Fibroblast of lung (primary cell): ENCODE measurements at regions not wholly inside any gene's neighbourhood (a gene's known extent, or its start where the extent isn't known, plus 50 kb on each side); places are given as distances from the start of the nearest gene placed in this dataset.

ENCODE experiments used
- DNase-seq, 2 donors: peaks; one replicate each; pipeline versions ENCODE4 v3.0.0 to v3.0.0-alpha.2; 2010; ENCODE audit warnings: low read depth in 2 of 2
- H2AFZ ChIP-seq: 2 replicates; pipeline ENCODE4 v1.5.1; 2012; ENCODE audit warnings: low read length, control low read depth, inconsistent platforms
- H3K27ac ChIP-seq: 2 replicates; pipeline ENCODE4 v1.5.1; 2011; ENCODE audit warnings: low read length, control low read depth; ENCODE audit not compliant: insufficient read depth
- H3K27me3 ChIP-seq: 2 replicates; pipeline ENCODE4 v1.5.1; 2011; ENCODE audit warnings: mild to moderate bottlenecking, low read length; ENCODE audit not compliant: control insufficient read depth, insufficient read depth
- H3K36me3 ChIP-seq: 2 replicates; pipeline ENCODE4 v1.5.1; 2011; ENCODE audit warnings: low read length; ENCODE audit not compliant: control insufficient read depth, insufficient read depth
- H3K4me1 ChIP-seq: 2 replicates; pipeline ENCODE4 v1.5.1; 2011; ENCODE audit warnings: low read length; ENCODE audit not compliant: control insufficient read depth, insufficient read depth; ENCODE audit errors: extremely low read depth
- H3K4me2 ChIP-seq: 2 replicates; pipeline ENCODE4 v1.5.1; 2011; ENCODE audit warnings: low read length, control low read depth; ENCODE audit not compliant: insufficient read depth; ENCODE audit errors: extremely low read depth
- H3K4me3 ChIP-seq, 4 experiments: fragments of 200-600 bp in 1 of 4; sonication (generic) in 1 of 4; replicated peaks in 1 of 4; 2 replicates each; pipeline ENCODE4 v1.5.1; 2011 to 2016; ENCODE audit warnings: low read length in 4 of 4, low read depth in 3 of 4, mild to moderate bottlenecking in 3 of 4, control low read depth in 2 of 4, inconsistent platforms in 1 of 4, mixed read lengths in 1 of 4; ENCODE audit not compliant: insufficient read depth in 1 of 4; ENCODE audit errors: control extremely low read depth in 1 of 4
- H3K79me2 ChIP-seq: 2 replicates; pipeline ENCODE4 v1.5.1; 2012; ENCODE audit warnings: mild to moderate bottlenecking, low read length, inconsistent platforms; ENCODE audit not compliant: control insufficient read depth, insufficient read depth
- H3K9ac ChIP-seq: 2 replicates; pipeline ENCODE4 v1.5.1; 2011; ENCODE audit warnings: mild to moderate bottlenecking, low read length, control low read depth; ENCODE audit not compliant: insufficient read depth
- H3K9me3 ChIP-seq: 2 replicates; pipeline ENCODE4 v1.5.1; 2012; ENCODE audit warnings: low read depth, low read length; ENCODE audit not compliant: control insufficient read depth, insufficient read depth
- H4K20me1 ChIP-seq: 2 replicates; pipeline ENCODE4 v1.5.1; 2011; ENCODE audit warnings: low read length; ENCODE audit not compliant: control insufficient read depth, insufficient read depth; ENCODE audit errors: extremely low read depth
- CTCF ChIP-seq, 2 donors: IDR thresholded peaks in 1 of 2; conservative IDR thresholded peaks in 1 of 2; 1 replicate in 1 of 2; 2 replicates in 1 of 2; pipeline ENCODE4 v1.5.1; 2011 to 2012; ENCODE audit warnings: low read length in 2 of 2, control low read depth in 1 of 2, inconsistent platforms in 1 of 2, low read depth in 1 of 2, mild to moderate bottlenecking in 1 of 2
- EZH2 ChIP-seq: IDR thresholded peaks from 2 replicates; pipeline ENCODE4 v1.5.1; 2012; ENCODE audit warnings: low read length, control low read depth, mild to moderate bottlenecking; ENCODE audit errors: missing control alignments

GRCh38 chr3:184652465-184652864, 59.4 kb downstream of the MAGEF1 start:
- no peak overlapping the region for H3K9ac ChIP-seq
- H3K27me3 ChIP-seq = no peaks in the 10 kb centered on the region

GRCh38 chr3:184651904-184652303, 60.0 kb downstream of the MAGEF1 start:
- Histone ChIP-seq H3K36me3 (no peaks in the 10 kb centered on the region), H3K4me2 (no peak overlapping the region), H3K9ac (no peak overlapping the region), H4K20me1 (no peaks in the 10 kb centered on the region), H3K4me1 (no peaks in the 10 kb centered on the region), H3K27me3 (no peaks in the 10 kb centered on the region), H3K79me2 (no peaks in the 10 kb centered on the region), H3K4me3 (no peak overlapping the region), H3K9me3 (no peaks in the 10 kb centered on the region), H3K27ac (no peak overlapping the region), H2AFZ (no peak overlapping the region)
- DNase-seq = peak in 1 of 2 donors; percentile 26
- TF ChIP-seq CTCF (conservative IDR thresholded peaks at IDR 0.05 in 1 of 2, IDR thresholded peaks at IDR 0.05 in 1 of 2; ENCODE audit: low read depth in 1 of 2, low read length in 2 of 2) (no peak), EZH2 (no peak)

More at GRCh38 chr3:184652465-184652864, 59.4 kb downstream of the MAGEF1 start:
- Histone ChIP-seq H3K36me3 (no peaks in the 10 kb centered on the region), H3K4me2 (no peak overlapping the region), H3K4me1 (no peaks in the 10 kb centered on the region), H3K9me3 (no peaks in the 10 kb centered on the region), H2AFZ (no peak overlapping the region), H3K4me3 (no peak overlapping the region), H3K27ac (no peak overlapping the region), H4K20me1 (no peaks in the 10 kb centered on the region), H3K79me2 (no peaks in the 10 kb centered on the region)
- TF ChIP-seq CTCF (conservative IDR thresholded peaks at IDR 0.05 in 1 of 2, IDR thresholded peaks at IDR 0.05 in 1 of 2; ENCODE audit: low read depth in 1 of 2, low read length in 2 of 2) (no peak), EZH2 (no peak)
- DNase-seq = peak in 1 of 2 donors; percentile 58

GRCh38 chr3:184648636-184649035, 63.2 kb downstream of the MAGEF1 start:
- no peak overlapping the region for H2AFZ ChIP-seq
- no peaks in the 10 kb centered on the region for H4K20me1 ChIP-seq
- no peak overlapping the region for H3K27ac ChIP-seq
- no peaks in the 10 kb centered on the region for H3K79me2 ChIP-seq
- no peaks in the 10 kb centered on the region for H3K9me3 ChIP-seq
- H3K4me2 ChIP-seq = no peak overlapping the region
- no peaks in the 10 kb centered on the region for H3K4me1 ChIP-seq
- DNase-seq = peak in 1 of 2 donors; percentile 39
- no peak overlapping the region for H3K9ac ChIP-seq
- no peaks in the 10 kb centered on the region for H3K36me3 ChIP-seq
- TF ChIP-seq CTCF (conservative IDR thresholded peaks at IDR 0.05 in 1 of 2, IDR thresholded peaks at IDR 0.05 in 1 of 2; ENCODE audit: low read depth in 1 of 2, low read length in 2 of 2) (no peak), EZH2 (no peak)
- peaks cover 2% of the 10 kb centered on the region for H3K27me3 ChIP-seq
- no peak overlapping the region for H3K4me3 ChIP-seq
